HEK293 (cell line): ENCODE measurements at regions not wholly inside any gene's neighbourhood (a gene's known extent, or its start where the extent isn't known, plus 50 kb on each side); places are given as distances from the start of the nearest gene placed in this dataset.
A peak's percentile ranks its signal among the peaks of the same experiment; 100 is the strongest.

Experiments used
- CTCF ChIA-PET: fragments of 350-600 bp; formaldehyde crosslinking; extraction: SDS; loops from one replicate; lab custom pipeline; 2021; ENCODE audit warnings: antibody characterized with exemption; lab: Yijun Ruan, JAX
- POLR2A ChIA-PET: fragments of 300-600 bp; formaldehyde crosslinking; extraction: SDS; loops from one replicate; lab custom pipeline; 2020; ENCODE audit warnings: antibody characterized with exemption, inconsistent platforms; lab: Yijun Ruan, JAX
- H3K27ac ChIP-seq: fragments of 200-500 bp; sonication (Bioruptor generic); 2 replicates; pipeline ENCODE4 v1.5.1; 2014; ENCODE audit warnings: low read depth, low read length, control low read depth, inconsistent platforms; ENCODE audit errors: extremely low read depth
- H3K36me3 ChIP-seq, 2 experiments: fragments of 200-500 bp in 1 of 2; sonication (Bioruptor generic) in 1 of 2; 1 replicate in 1 of 2; 2 replicates in 1 of 2; pipeline ENCODE4 v1.5.1; 2014 to 2017; ENCODE audit warnings: inconsistent platforms in 2 of 2, low read length in 2 of 2; ENCODE audit not compliant: control insufficient read depth in 2 of 2, insufficient read depth in 1 of 2
- H3K4me1 ChIP-seq: fragments of 200-500 bp; sonication (Bioruptor generic); 2 replicates; pipeline ENCODE4 v1.5.1; 2014; ENCODE audit warnings: mild to moderate bottlenecking, low read length, inconsistent platforms; ENCODE audit not compliant: control insufficient read depth, insufficient read depth
- H3K4me3 ChIP-seq: 2 replicates; pipeline ENCODE4 v1.5.1; 2011; ENCODE audit warnings: low read depth, mild to moderate bottlenecking, control low read depth, low read length, moderate library complexity
- H3K9me3 ChIP-seq: fragments of 200-500 bp; sonication (Bioruptor generic); 2 replicates; pipeline ENCODE4 v1.5.1; 2014; ENCODE audit warnings: low read depth, low read length, inconsistent platforms; ENCODE audit not compliant: control insufficient read depth, insufficient read depth
- AEBP2 ChIP-seq: fragments of 450-650 bp; formaldehyde crosslinking; IDR thresholded peaks from 2 replicates; pipeline ENCODE4 v1.5.1; 2016; ENCODE audit warnings: missing biosample characterization, missing genetic modification characterization, borderline replicate concordance
- BCL11B ChIP-seq: fragments of 450-650 bp; formaldehyde crosslinking; IDR thresholded peaks from 2 replicates; pipeline ENCODE4 v1.5.1; 2016; ENCODE audit warnings: low read depth, missing biosample characterization, missing genetic modification characterization
- FEZF1 ChIP-seq: fragments of 450-650 bp; formaldehyde crosslinking; IDR thresholded peaks from 2 replicates; pipeline ENCODE4 v1.5.1; 2016; ENCODE audit warnings: missing biosample characterization, missing genetic modification characterization
- GLIS1 ChIP-seq: fragments of 450-650 bp; formaldehyde crosslinking; IDR thresholded peaks from 2 replicates; pipeline ENCODE4 v1.5.1; 2016; ENCODE audit warnings: missing biosample characterization, missing genetic modification characterization
- KLF9 ChIP-seq: fragments of 450-650 bp; formaldehyde crosslinking; IDR thresholded peaks from 2 replicates; pipeline ENCODE4 v1.5.1; 2016; ENCODE audit warnings: missing biosample characterization, missing genetic modification characterization, low read depth
- YY1 ChIP-seq: fragments of 450-650 bp; formaldehyde crosslinking; IDR thresholded peaks from 2 replicates; pipeline ENCODE4 v1.5.1; 2018; ENCODE audit warnings: missing biosample characterization, missing genetic modification characterization
- ZBTB48 ChIP-seq: fragments of 450-650 bp; formaldehyde crosslinking; IDR thresholded peaks from 2 replicates; pipeline ENCODE4 v1.5.1; 2016; ENCODE audit warnings: missing biosample characterization, missing genetic modification characterization
- ZBTB7A ChIP-seq: fragments of 450-650 bp; formaldehyde crosslinking; IDR thresholded peaks from 2 replicates; pipeline ENCODE4 v1.5.1; 2016; ENCODE audit warnings: low read depth, missing biosample characterization, missing genetic modification characterization
- ZIC2 ChIP-seq: fragments of 450-650 bp; formaldehyde crosslinking; IDR thresholded peaks from 2 replicates; pipeline ENCODE4 v1.5.1; 2016; ENCODE audit warnings: missing biosample characterization, missing genetic modification characterization
- ZNF138 ChIP-seq: fragments of 450-650 bp; formaldehyde crosslinking; IDR thresholded peaks from 2 replicates; pipeline ENCODE4 v1.5.1; 2016; ENCODE audit warnings: missing biosample characterization, missing genetic modification characterization, borderline replicate concordance
- ZNF146 ChIP-seq: fragments of 450-650 bp; formaldehyde crosslinking; IDR thresholded peaks from 2 replicates; pipeline ENCODE4 v1.5.1; 2016; ENCODE audit warnings: missing biosample characterization, missing genetic modification characterization
- ZNF174 ChIP-seq: fragments of 450-650 bp; formaldehyde crosslinking; IDR thresholded peaks from 2 replicates; pipeline ENCODE4 v1.5.0; 2017; ENCODE audit warnings: missing biosample characterization, mild to moderate bottlenecking, missing genetic modification characterization
- ZNF211 ChIP-seq: fragments of 450-650 bp; formaldehyde crosslinking; IDR thresholded peaks from 2 replicates; pipeline ENCODE4 v1.5.1; 2016; ENCODE audit warnings: low read depth, missing biosample characterization, missing genetic modification characterization
- ZNF223 ChIP-seq: fragments of 450-650 bp; formaldehyde crosslinking; IDR thresholded peaks from 2 replicates; pipeline ENCODE4 v1.5.1; 2016; ENCODE audit warnings: missing biosample characterization, missing genetic modification characterization
- ZNF274 ChIP-seq, 2 experiments: fragments of 200-500 bp in 1 of 2; fragments of 450-650 bp in 1 of 2; sonication (Bioruptor generic) in 1 of 2; formaldehyde crosslinking in 1 of 2; IDR thresholded peaks; 2 replicates each; pipeline versions ENCODE4 v1.5.1 to v1.6.1; 2014 to 2016; ENCODE audit warnings: borderline replicate concordance in 1 of 2, inconsistent platforms in 1 of 2, low read length in 1 of 2, missing biosample characterization in 1 of 2, missing genetic modification characterization in 1 of 2
- ZNF280C ChIP-seq: fragments of 450-650 bp; formaldehyde crosslinking; IDR thresholded peaks from 2 replicates; pipeline ENCODE4 v1.5.1; 2016; ENCODE audit warnings: missing biosample characterization, missing genetic modification characterization
- ZNF341 ChIP-seq: fragments of 450-650 bp; formaldehyde crosslinking; IDR thresholded peaks from 2 replicates; pipeline ENCODE4; 2016; ENCODE audit warnings: low read depth, missing biosample characterization, missing genetic modification characterization
- ZNF394 ChIP-seq: fragments of 450-650 bp; formaldehyde crosslinking; IDR thresholded peaks from 2 replicates; pipeline ENCODE4 v1.5.1; 2016; ENCODE audit warnings: missing biosample characterization, missing genetic modification characterization, mild to moderate bottlenecking, moderate library complexity, borderline replicate concordance
- ZNF426 ChIP-seq: fragments of 450-650 bp; formaldehyde crosslinking; IDR thresholded peaks from 2 replicates; pipeline ENCODE4 v1.5.1; 2017; ENCODE audit warnings: missing biosample characterization, missing genetic modification characterization, mild to moderate bottlenecking, inconsistent platforms, moderate library complexity
- ZNF530 ChIP-seq: fragments of 450-650 bp; formaldehyde crosslinking; IDR thresholded peaks from 2 replicates; pipeline ENCODE4 v1.5.1; 2016; ENCODE audit warnings: low read depth, missing biosample characterization, missing genetic modification characterization
- ZNF555 ChIP-seq: fragments of 450-650 bp; formaldehyde crosslinking; conservative IDR thresholded peaks from 2 replicates; pipeline ENCODE4 v1.5.1; 2017; ENCODE audit warnings: missing biosample characterization, mild to moderate bottlenecking, missing genetic modification characterization, inconsistent platforms
- ZNF600 ChIP-seq: fragments of 450-650 bp; formaldehyde crosslinking; IDR thresholded peaks from 2 replicates; pipeline ENCODE4 v1.5.1; 2016; ENCODE audit warnings: missing biosample characterization, missing genetic modification characterization
- ZNF707 ChIP-seq: fragments of 450-650 bp; formaldehyde crosslinking; IDR thresholded peaks from 2 replicates; pipeline ENCODE4 v1.5.1; 2016; ENCODE audit warnings: missing biosample characterization, missing genetic modification characterization
- ZNF776 ChIP-seq: fragments of 450-650 bp; formaldehyde crosslinking; IDR thresholded peaks from 2 replicates; pipeline ENCODE4 v1.5.0; 2017; ENCODE audit warnings: missing biosample characterization, missing genetic modification characterization, borderline replicate concordance
- ZNF791 ChIP-seq: fragments of 450-650 bp; formaldehyde crosslinking; IDR thresholded peaks from 2 replicates; pipeline ENCODE4 v1.5.1; 2016; ENCODE audit warnings: missing biosample characterization, missing genetic modification characterization
- ZNF843 ChIP-seq: fragments of 450-650 bp; formaldehyde crosslinking; IDR thresholded peaks from 2 replicates; pipeline ENCODE4 v1.5.1; 2016; ENCODE audit warnings: missing biosample characterization, missing genetic modification characterization
- TF ChIP-seq, protein P1 (sequence below): fragments of 450-650 bp; formaldehyde crosslinking; IDR thresholded peaks from 2 replicates; pipeline ENCODE4 v1.5.1; 2016; ENCODE audit warnings: missing biosample characterization, missing genetic modification characterization
- TF ChIP-seq, protein P2 (sequence below): fragments of 450-650 bp; formaldehyde crosslinking; IDR thresholded peaks from 2 replicates; pipeline ENCODE4 v1.5.1; 2016; ENCODE audit warnings: missing biosample characterization, missing genetic modification characterization

DNA sequence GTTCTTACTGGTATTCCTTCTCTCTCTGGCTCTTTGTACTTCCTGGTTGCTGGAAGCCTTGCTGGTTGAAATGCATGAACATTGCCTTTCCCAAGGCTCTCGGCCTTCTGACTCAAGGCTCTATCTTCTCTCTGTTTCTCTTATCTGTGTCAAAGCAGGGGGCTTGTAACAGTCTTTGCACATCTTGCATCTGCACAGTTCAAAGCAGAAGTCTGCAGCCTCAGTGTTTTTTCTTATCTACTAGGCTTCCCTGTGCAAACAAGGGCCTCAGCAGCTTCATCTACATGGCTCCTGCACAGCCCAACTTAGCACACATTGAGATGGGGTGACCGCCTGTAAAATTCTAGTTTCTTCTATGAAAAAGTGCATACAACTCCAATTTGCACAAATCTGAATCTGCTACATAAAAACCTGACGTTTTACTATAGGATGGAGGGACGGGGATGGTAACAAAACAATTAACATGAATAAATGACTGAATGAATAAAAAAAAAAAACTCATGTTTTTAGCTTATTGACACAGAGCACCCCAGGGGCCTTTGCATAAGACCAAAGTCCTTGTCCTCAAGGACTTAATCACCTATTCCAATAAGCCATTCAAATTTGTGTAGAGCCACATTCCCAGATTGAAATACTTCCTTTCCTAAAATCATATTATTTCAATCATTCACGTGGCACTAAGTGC lies 458.3 kb downstream of the LMO4 start (continued):
- no peak for TF ChIP-seq ZNF211 (tag by site-specific recombination)

DNA sequence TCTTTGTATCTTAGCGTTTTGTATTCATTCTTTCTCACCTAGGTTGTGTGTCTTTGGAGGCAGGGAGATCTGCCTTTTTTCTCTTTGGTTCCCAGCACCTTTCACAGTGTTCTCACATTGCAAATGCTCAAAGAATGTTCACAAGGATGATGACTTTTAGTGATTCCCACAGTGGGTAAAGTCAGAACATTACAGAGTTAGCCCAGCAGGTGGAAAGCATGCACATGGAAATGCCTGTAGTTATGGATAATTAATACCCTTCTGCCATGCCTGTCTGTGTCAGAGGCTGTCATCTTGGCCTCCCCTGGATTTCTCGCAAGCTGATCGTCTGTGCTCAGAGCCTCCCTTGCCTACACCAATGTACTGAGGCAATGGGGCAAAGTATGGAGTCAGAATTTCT lies 458.9 kb downstream of the LMO4 start:
- no peak overlapping the region for H3K27ac ChIP-seq
- ChIA-PET POLR2A (no interaction called here), CTCF (interaction anchor here (1.0 kb wide), 1 partner anchor 166 kb away, joined by 10 read pairs; no protein-coding TSS in a partner anchor)
- no peaks in the 10 kb centered on the region for H3K36me3 ChIP-seq
- H3K9me3 ChIP-seq, result no peaks in the 10 kb centered on the region
- no peaks in the 10 kb centered on the region for H3K4me1 ChIP-seq
- TF ChIP-seq YY1 (tag by site-specific recombination), result no peak
- no peak for TF ChIP-seq ZNF555 (tag by site-specific recombination)
- no peak for TF ChIP-seq KLF9 (tag by site-specific recombination)
- TF ChIP-seq ZNF174 (tag by site-specific recombination), result no peak
- no peak for TF ChIP-seq ZNF394 (tag by site-specific recombination)
- no peak overlapping the region for H3K4me3 ChIP-seq

- Histone ChIP-seq H3K9me3 (no peaks in the 10 kb centered on the region), H3K36me3 (no peaks in the 10 kb centered on the region), H3K27ac (no peak overlapping the region), H3K4me1 (no peaks in the 10 kb centered on the region), H3K4me3 (no peak overlapping the region)
- CTCF ChIA-PET, result no interaction called here
- POLR2A ChIA-PET, result no interaction called here
- TF ChIP-seq ZBTB48 (tag by site-specific recombination) (no peak), FEZF1 (tag by site-specific recombination) (peak; percentile 67), ZNF843 (tag by site-specific recombination) (no peak), ZNF223 (no peak), ZNF530 (tag by site-specific recombination) (no peak), BCL11B (no peak), ZNF146 (no peak), ZNF280C (no peak), ZIC2 (tag by site-specific recombination) (no peak), ZNF776 (no peak), AEBP2 (tag by site-specific recombination) (no peak), ZNF341 (tag by site-specific recombination) (no peak), ZBTB7A (tag by site-specific recombination) (no peak), ZNF138 (tag by site-specific recombination) (no peak), ZNF791 (tag by site-specific recombination) (no peak), ZNF426 (tag by site-specific recombination) (no peak), ZNF600 (tag by site-specific recombination) (no peak), KLF9 (tag by site-specific recombination) (no peak), ZNF707 (tag by site-specific recombination) (no peak), ZNF274 (IDR thresholded peaks at IDR 0.05; ENCODE audit: low read length) (no peak), ZNF274 (tag by site-specific recombination; IDR thresholded peaks at IDR 0.05; ENCODE audit: borderline replicate concordance) (no peak), GLIS1 (tag by site-specific recombination) (no peak)
- TF ChIP-seq, protein P1, sequence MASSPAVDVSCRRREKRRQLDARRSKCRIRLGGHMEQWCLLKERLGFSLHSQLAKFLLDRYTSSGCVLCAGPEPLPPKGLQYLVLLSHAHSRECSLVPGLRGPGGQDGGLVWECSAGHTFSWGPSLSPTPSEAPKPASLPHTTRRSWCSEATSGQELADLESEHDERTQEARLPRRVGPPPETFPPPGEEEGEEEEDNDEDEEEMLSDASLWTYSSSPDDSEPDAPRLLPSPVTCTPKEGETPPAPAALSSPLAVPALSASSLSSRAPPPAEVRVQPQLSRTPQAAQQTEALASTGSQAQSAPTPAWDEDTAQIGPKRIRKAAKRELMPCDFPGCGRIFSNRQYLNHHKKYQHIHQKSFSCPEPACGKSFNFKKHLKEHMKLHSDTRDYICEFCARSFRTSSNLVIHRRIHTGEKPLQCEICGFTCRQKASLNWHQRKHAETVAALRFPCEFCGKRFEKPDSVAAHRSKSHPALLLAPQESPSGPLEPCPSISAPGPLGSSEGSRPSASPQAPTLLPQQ (tag by site-specific recombination), result no peak
- TF ChIP-seq, protein P2, sequence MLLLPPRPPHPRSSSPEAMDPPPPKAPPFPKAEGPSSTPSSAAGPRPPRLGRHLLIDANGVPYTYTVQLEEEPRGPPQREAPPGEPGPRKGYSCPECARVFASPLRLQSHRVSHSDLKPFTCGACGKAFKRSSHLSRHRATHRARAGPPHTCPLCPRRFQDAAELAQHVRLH, result 0 out of 2 replicates have a peak, but pooled peaks have one; percentile 23
Measured at GRCh38 chr1:87790756-87791155, 462.1 kb downstream of the LMO4 start.
